GM21390 (cell line): ENCODE measurements at regions not wholly inside any gene's neighbourhood (a gene's known extent, or its start where the extent isn't known, plus 50 kb on each side); places are given as distances from the start of the nearest gene placed in this dataset.
"Not testable (repeated sequence)": the region's sequence is repeated elsewhere in the genome, so short reads cannot be mapped to it uniquely, and the experiment has no call there.

Source experiments
- ATAC-seq: cut with Tn5 transposase; IDR thresholded peaks from one replicate; pipeline ENCODE4 v1.9.1; 2021; ENCODE audit not compliant: unreplicated experiment

- not testable (repeated sequence) for ATAC-seq
Measured at GRCh38 chr5:67889870-67890269, 325.7 kb upstream of the PIK3R1 start.

- no peak for ATAC-seq
Measured at GRCh38 chr5:67887748-67888161, 327.8 kb upstream of the PIK3R1 start.

- ATAC-seq = no peak
Measured at GRCh38 chr5:67886761-67887160, 328.8 kb upstream of the PIK3R1 start.

- no peak for ATAC-seq
Measured at GRCh38 chr5:67880876-67881275, 334.7 kb upstream of the PIK3R1 start.

DNA sequence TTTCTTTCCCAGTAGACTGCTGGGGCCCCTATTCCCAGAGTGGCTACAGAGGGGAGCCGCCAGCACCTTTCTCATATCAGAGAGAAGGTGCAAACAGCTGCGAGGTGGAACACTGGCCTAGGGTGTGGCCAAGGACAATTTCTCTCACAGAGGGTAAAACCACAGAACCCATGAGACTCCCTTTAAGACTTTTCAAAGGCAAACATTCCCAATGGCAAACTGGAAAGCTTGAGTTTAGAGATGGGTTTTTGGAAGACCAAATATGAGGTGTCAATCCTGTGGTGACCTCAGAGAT lies 335.1 kb upstream of the PIK3R1 start:
- no peak for ATAC-seq

GRCh38 chr5:67879620-67880510 lies 335.7 kb upstream of the PIK3R1 start:
- ATAC-seq = no peak

- ATAC-seq = no peak
Measured at GRCh38 chr5:67878933-67879332, 336.6 kb upstream of the PIK3R1 start.

DNA sequence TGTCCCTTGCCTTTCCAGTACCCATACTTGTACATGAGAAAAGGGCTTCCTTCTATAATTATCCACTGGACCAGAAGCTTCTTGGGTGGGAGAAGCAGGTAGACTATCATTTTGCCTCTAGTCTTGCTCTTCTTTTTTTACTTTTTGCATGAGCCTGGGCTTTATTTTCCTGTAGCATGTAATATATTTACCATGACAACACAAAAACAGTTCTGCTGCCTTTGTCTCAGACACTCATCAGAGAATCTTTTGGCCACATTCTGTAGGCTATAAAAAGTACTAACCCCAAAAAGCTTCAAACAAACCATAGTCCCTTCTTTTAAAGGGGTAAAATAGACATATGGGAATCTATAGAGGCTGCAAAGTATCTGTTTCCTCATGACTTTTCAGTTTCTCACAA lies 339.2 kb upstream of the PIK3R1 start:
- ATAC-seq = no peak

DNA sequence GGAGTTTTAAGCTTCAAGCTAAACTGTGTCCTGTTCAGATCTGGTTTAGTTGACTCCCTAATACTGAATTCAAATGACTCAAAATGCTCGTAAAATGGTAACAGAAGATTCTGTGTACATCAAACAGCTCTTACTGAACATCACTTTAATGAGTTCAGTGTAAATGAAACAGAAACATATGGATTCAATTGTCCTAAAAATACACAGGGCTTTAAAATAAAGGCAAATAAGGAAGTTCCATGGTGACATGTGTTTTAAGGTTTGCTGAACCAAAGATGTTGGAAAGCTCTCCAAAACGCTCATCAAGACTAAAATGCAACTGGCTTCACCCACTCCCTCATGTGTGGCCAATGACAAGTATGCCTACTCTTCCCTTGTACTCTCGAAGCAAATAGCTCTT lies 340.0 kb upstream of the PIK3R1 start:
- ATAC-seq = no peak

- ATAC-seq = no peak
Measured at GRCh38 chr5:67873935-67874334, 341.6 kb upstream of the PIK3R1 start.

GRCh38 chr5:67870662-67871061 lies 344.9 kb upstream of the PIK3R1 start:
- no peak for ATAC-seq

DNA sequence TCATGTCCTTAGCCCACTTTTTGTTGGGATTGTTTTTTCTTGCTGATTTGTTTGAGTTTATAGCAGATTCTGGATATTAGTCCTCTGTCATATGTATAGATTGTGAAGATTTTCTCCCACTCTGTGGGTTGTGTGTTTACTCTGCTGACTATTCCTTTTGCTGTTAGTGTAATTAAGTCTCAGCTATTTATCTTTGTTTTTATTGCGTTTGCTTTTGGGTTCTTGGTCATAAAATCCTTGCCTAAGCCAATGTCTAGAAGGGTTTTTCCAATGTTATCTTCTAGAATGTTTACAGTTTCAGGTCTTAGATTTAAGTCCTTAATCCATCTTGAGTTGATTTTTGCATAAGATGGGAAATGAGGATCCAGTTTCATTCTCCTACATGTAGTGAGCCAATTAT lies 351.2 kb upstream of the PIK3R1 start:
- not testable (repeated sequence) for ATAC-seq

GRCh38 chr5:67858471-67859031 lies 357.0 kb upstream of the PIK3R1 start:
- ATAC-seq = no peak

GRCh38 chr5:67857502-67857901 lies 358.1 kb upstream of the PIK3R1 start:
- no peak for ATAC-seq

DNA sequence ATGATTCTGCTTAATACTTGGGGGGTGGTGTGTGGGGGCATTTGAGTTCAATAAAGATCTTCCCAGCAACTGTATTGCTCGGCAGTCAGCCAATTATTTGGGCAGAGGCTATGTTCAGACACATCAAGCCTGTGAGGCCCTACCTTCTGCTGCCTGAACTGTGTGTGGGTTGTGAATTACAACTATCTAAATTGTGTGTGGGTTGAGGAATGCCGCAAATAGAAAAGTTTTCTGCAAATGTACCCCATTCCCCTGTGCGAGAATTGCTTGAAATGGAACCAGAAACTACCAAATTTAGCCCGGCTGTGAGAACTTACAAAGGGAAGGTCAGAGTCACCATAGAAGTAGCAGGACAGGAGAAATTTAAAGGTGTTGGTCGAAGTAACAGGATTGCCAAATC lies 360.0 kb upstream of the PIK3R1 start:
- ATAC-seq = no peak

DNA sequence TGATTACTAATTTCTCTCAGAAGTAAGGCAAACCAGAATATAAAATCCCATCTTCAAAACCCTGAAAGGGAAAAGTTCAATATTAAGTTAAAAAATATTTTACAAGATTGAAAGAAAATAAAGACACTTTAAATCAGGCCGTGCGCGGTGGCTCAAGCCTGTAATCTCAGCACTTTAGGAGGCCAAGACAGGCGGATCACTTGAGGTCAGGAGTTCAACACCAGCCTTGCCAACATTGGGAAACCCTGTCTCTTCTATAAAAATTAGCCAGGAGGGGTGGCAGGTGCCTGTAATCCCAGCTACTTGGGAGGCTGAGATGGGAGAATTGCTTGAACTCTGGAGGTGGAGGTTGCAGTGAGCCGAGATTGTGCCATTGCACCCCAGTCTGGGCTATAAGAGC lies 364.6 kb upstream of the PIK3R1 start:
- ATAC-seq = not testable (repeated sequence)

DNA sequence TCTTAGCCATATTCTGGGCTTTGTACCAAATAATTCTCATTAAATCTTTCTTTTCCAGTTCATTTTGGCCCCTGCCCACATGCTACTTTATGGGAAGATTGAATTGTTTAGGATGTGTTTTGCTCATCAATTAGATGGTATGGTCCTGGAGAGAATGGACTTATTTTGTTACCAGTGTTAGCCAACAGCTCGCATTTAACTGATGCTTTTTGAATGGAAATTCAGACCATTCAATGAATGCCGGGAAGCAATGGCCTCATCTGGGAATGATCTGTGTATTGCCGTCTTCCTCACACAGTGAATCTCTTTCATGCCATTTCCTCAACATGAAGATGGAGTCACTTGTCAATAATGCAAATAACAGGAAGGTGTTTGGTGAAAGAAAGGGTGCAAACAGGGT lies 370.6 kb upstream of the PIK3R1 start:
- ATAC-seq = no peak

- ATAC-seq = no peak
Measured at GRCh38 chr5:67842806-67843205, 372.8 kb upstream of the PIK3R1 start.

DNA sequence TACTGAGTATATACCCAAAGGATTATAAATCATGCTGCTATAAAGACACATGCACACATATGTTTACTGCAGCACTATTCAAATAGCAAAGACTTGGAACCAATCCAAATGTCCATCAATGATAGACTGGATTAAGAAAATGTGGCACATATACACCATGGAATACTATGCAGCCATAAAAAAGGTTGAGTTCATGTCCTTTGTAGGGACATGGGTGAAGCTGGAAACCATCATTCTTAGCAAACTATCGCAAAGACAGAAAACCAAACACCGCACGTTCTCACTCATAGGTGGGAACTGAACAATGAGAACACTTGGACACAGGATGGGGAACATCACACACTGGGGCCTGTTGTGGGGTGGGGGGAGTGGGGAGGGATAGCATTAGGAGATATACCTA lies 378.3 kb upstream of the PIK3R1 start:
- ATAC-seq = not testable (repeated sequence)

DNA sequence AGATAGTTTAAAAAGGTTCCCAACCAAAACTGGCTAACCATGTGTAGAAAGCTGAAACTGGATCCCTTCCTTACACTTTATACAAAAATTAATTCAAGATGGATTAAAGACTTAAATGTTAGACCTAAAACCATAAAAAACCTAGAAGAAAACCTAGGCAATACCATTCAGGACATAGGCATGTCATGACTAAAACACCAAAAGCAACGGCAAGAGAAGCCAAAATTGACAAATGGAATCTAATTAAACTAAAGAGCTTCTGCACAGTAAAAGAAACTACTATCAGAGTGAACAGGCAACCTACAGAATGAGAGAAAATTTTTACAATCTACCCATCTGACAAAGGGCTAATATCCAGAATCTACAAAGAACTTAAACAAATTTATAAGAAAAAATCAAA lies 379.1 kb upstream of the PIK3R1 start:
- ATAC-seq = not testable (repeated sequence)

DNA sequence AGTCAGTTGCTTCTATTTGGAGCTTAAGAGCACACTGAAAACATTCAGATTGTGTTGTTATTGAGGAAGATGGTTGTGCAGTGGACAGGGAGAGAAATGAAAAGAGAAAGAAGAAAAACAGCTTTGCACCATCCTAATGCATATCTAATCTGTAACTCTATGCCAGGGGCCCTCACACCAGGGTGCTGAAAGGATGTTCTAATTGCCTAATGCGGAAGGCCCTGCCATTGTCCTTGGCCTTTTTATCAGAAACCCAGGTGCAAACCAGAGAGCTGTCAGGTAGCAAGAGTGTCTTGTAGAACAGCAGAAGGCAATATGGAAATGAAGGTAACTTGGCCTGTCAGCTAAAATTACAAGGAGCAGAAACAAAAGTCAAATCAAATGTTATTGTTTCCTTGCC lies 384.5 kb upstream of the PIK3R1 start:
- ATAC-seq = no peak

- no peak for ATAC-seq
Measured at GRCh38 chr5:67827541-67827940, 388.0 kb upstream of the PIK3R1 start.

GRCh38 chr5:67824852-67825251 lies 390.7 kb upstream of the PIK3R1 start:
- no peak for ATAC-seq
